ENCODE measurements at regions not wholly inside any gene's neighbourhood (a gene's known extent, or its start where the extent isn't known, plus 50 kb on each side); places are given as distances from the start of the nearest gene placed in this dataset.

DNA sequence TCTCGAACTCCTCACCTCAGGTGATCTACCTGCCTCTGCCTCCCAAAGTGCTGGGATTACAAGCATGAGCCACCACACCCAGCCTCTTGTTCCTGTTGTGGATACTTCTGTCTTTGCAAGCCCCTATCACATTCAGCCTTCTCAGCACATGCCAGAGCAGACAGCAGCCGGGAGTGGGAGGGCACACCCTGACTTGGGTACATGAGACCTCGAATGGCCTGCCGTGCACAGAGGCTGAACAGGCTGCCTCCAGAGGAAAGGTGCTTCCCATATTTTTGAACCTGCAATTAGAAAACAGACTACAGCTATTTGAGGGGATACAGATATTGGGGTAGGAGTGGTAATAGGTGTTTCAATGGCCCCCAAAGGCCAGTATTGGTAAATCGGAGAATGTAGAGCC, 307.3 kb upstream of the DIO3 start:
- Histone ChIP-seq H2BK120ac (ENCODE audit: low read depth, low read length) (no peak overlapping the region), H4K20me1 (ENCODE audit: insufficient read depth, low read length) (no peaks in the 10 kb centered on the region), H2BK5ac (ENCODE audit: low read depth, low read length, poor library complexity, severe bottlenecking) (no peak overlapping the region), H2AFZ (replicated peaks; ENCODE audit: low read length, poor library complexity) (no peak overlapping the region), H3K27ac (ENCODE audit: insufficient read depth, low read length) (no peak overlapping the region), H3K9me3 (ENCODE audit: control insufficient read depth, insufficient read depth, low read length) (no peaks in the 10 kb centered on the region), H4K5ac (ENCODE audit: low read depth, low read length) (no peak overlapping the region), H3K4ac (ENCODE audit: low read depth, low read length) (no peak overlapping the region), H2BK15ac (ENCODE audit: low read depth, low read length) (no peak overlapping the region), H3K4me1 (ENCODE audit: control insufficient read depth, insufficient read depth, low read length) (no peaks in the 10 kb centered on the region), H3K36me3 (ENCODE audit: control insufficient read depth, insufficient read depth, low read length) (no peaks in the 10 kb centered on the region), H3K23ac (ENCODE audit: low read depth, low read length) (no peak overlapping the region), H3K27me3 (ENCODE audit: control insufficient read depth, insufficient read depth, low read length) (peaks cover 37% of the 10 kb centered on the region), H3K56ac (ENCODE audit: extremely low read depth, insufficient read depth, low read length) (no peak overlapping the region), H2AK9ac (replicated peaks; ENCODE audit: low read depth, low read length, poor library complexity) (no peak overlapping the region), H4K91ac (ENCODE audit: insufficient read depth, low read depth, low read length) (no peak overlapping the region), H3K9me1 (ENCODE audit: insufficient read depth, low read length) (no peaks in the 10 kb centered on the region), H3K14ac (replicated peaks; ENCODE audit: low read depth, low read length) (no peak overlapping the region), H2AK5ac (ENCODE audit: low read depth, low read length) (no peak overlapping the region), H4K8ac (ENCODE audit: low read depth in 2 of 2, low read length in 2 of 2) (no peak overlapping the region), H3K4me3 (ENCODE audit: insufficient read depth, low read depth, low read length) (no peak overlapping the region), H3K4me2 (ENCODE audit: low read depth, low read length) (no peak overlapping the region), H3K9ac (ENCODE audit: low read depth, low read length) (no peak overlapping the region), H3K79me1 (ENCODE audit: low read depth in 1 of 2, low read length in 2 of 2) (no peaks in the 10 kb centered on the region), H3K18ac (ENCODE audit: low read depth, low read length) (no peak overlapping the region), H2BK20ac (ENCODE audit: low read depth, low read length) (no peak overlapping the region)
- DNase-seq = no peak
- POLR2A ChIA-PET (ENCODE audit: unreplicated experiment) = no interaction called here
- BruUV-seq (replicated peaks) = no TSS peak
- ATAC-seq (ENCODE audit: low read depth) = no peak
- in situ Hi-C loops (cut with MboI; ENCODE audit: low sequenced_read_pairs) (no loop called here), dilution Hi-C loops (cut with HindIII; ENCODE audit: low sequenced_read_pairs, unreplicated experiment) (no loop called here), intact Hi-C loops (cut with micrococcal nuclease) (no loop called here)
- CTCF ChIA-PET = no interaction called here
- WGBS, 2 experiments (ENCODE audit: extremely low coverage in 2 of 2, insufficient read length in 1 of 2) = no CpG with 5 or more reads among the region's 5 CpGs
- TF ChIP-seq MAFK (IDR thresholded peaks at IDR 0.05; ENCODE audit: low read depth, low read length) (no peak), POLR2A (IDR thresholded peaks at IDR 0.05; ENCODE audit: low read depth, low read length) (no peak), MXI1 (IDR thresholded peaks at IDR 0.05; ENCODE audit: borderline replicate concordance, low read depth, low read length) (no peak), RCOR1 (IDR thresholded peaks at IDR 0.05; ENCODE audit: insufficient replicate concordance, low read length) (no peak), CHD1 (IDR thresholded peaks at IDR 0.05; ENCODE audit: low read depth, low read length) (no peak), BHLHE40 (IDR thresholded peaks at IDR 0.05; ENCODE audit: low read depth, low read length) (no peak), MAZ (IDR thresholded peaks at IDR 0.05; ENCODE audit: borderline replicate concordance, low read depth, low read length) (no peak), SMC3 (IDR thresholded peaks at IDR 0.05; ENCODE audit: low read depth, low read length) (no peak), NFE2L2 (IDR thresholded peaks at IDR 0.05; ENCODE audit: low read depth, low read length) (no peak), RAD21 (IDR thresholded peaks at IDR 0.05; ENCODE audit: low read length) (no peak), CEBPB (IDR thresholded peaks at IDR 0.05; ENCODE audit: low read depth, low read length) (no peak), FOS (IDR thresholded peaks at IDR 0.05; ENCODE audit: low read depth, low read length) (no peak), RFX5 (IDR thresholded peaks at IDR 0.05; ENCODE audit: low read depth, low read length) (no peak)
- TF ChIP-seq, protein P1, sequence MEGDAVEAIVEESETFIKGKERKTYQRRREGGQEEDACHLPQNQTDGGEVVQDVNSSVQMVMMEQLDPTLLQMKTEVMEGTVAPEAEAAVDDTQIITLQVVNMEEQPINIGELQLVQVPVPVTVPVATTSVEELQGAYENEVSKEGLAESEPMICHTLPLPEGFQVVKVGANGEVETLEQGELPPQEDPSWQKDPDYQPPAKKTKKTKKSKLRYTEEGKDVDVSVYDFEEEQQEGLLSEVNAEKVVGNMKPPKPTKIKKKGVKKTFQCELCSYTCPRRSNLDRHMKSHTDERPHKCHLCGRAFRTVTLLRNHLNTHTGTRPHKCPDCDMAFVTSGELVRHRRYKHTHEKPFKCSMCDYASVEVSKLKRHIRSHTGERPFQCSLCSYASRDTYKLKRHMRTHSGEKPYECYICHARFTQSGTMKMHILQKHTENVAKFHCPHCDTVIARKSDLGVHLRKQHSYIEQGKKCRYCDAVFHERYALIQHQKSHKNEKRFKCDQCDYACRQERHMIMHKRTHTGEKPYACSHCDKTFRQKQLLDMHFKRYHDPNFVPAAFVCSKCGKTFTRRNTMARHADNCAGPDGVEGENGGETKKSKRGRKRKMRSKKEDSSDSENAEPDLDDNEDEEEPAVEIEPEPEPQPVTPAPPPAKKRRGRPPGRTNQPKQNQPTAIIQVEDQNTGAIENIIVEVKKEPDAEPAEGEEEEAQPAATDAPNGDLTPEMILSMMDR (conservative IDR thresholded peaks at IDR 0.05; ENCODE audit: low read depth, low read length) = no peak
- TF ChIP-seq, protein P2, sequence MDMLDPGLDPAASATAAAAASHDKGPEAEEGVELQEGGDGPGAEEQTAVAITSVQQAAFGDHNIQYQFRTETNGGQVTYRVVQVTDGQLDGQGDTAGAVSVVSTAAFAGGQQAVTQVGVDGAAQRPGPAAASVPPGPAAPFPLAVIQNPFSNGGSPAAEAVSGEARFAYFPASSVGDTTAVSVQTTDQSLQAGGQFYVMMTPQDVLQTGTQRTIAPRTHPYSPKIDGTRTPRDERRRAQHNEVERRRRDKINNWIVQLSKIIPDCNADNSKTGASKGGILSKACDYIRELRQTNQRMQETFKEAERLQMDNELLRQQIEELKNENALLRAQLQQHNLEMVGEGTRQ (IDR thresholded peaks at IDR 0.05; ENCODE audit: low read depth, low read length) = no peak
- TF ChIP-seq, protein P3, sequence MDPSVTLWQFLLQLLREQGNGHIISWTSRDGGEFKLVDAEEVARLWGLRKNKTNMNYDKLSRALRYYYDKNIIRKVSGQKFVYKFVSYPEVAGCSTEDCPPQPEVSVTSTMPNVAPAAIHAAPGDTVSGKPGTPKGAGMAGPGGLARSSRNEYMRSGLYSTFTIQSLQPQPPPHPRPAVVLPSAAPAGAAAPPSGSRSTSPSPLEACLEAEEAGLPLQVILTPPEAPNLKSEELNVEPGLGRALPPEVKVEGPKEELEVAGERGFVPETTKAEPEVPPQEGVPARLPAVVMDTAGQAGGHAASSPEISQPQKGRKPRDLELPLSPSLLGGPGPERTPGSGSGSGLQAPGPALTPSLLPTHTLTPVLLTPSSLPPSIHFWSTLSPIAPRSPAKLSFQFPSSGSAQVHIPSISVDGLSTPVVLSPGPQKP (IDR thresholded peaks at IDR 0.05; ENCODE audit: borderline replicate concordance, low read depth, low read length) = no peak
